Neural cell (in vitro differentiated cells): ENCODE measurements at regions not wholly inside any gene's neighbourhood (a gene's known extent, or its start where the extent isn't known, plus 50 kb on each side); places are given as distances from the start of the nearest gene placed in this dataset.
"Not testable (repeated sequence)": the region's sequence is repeated elsewhere in the genome, so short reads cannot be mapped to it uniquely, and the experiment has no call there.

Source experiments
- H2AFZ ChIP-seq: fragments of 200-600, 300-800 bp; sonication (generic), shearing (Covaris generic); 2 replicates; pipeline ENCODE4 v1.6.0; 2014; ENCODE audit warnings: low read depth, mild to moderate bottlenecking, antibody characterized with exemption, low read length, moderate library complexity
- H3F3A ChIP-seq: fragments of 200-600 bp; shearing (Covaris generic); 2 replicates; pipeline ENCODE4 v1.6.1; 2016; ENCODE audit warnings: mild to moderate bottlenecking, moderate library complexity, mixed read lengths, antibody characterized with exemption, low read length; ENCODE audit not compliant: insufficient read depth, poor library complexity, severe bottlenecking
- H3K27ac ChIP-seq: fragments of 200-600, 300-800 bp; sonication (generic), shearing (Covaris generic); 2 replicates; pipeline ENCODE4 v1.5.1; 2014; ENCODE audit warnings: mild to moderate bottlenecking, low read length, moderate library complexity
- H3K27me3 ChIP-seq: fragments of 300-800, 200-600 bp; sonication (generic), shearing (Covaris generic); 2 replicates; pipeline ENCODE4 v1.6.0; 2014; ENCODE audit warnings: mild to moderate bottlenecking, low read depth, low read length, moderate library complexity; ENCODE audit not compliant: insufficient read depth
- H3K36me3 ChIP-seq: fragments of 300-800, 200-600 bp; sonication (generic), shearing (Covaris generic); 2 replicates; pipeline ENCODE4 v1.5.1; 2014; ENCODE audit warnings: mild to moderate bottlenecking, antibody characterized with exemption, low read length, moderate library complexity; ENCODE audit not compliant: insufficient read depth
- H3K4me2 ChIP-seq: fragments of 300-800, 200-600 bp; sonication (generic), shearing (Covaris generic); 2 replicates; pipeline ENCODE4 v1.6.0; 2014; ENCODE audit warnings: mild to moderate bottlenecking, low read length
- H3K4me3 ChIP-seq: fragments of 300-800, 200-600 bp; sonication (generic), shearing (Covaris generic); 2 replicates; pipeline ENCODE4 v1.5.1; 2014; ENCODE audit warnings: mild to moderate bottlenecking, low read length, moderate library complexity
- H3K79me2 ChIP-seq: fragments of 200-600 bp; shearing (Covaris generic); replicated peaks from 2 replicates; pipeline ENCODE4 v1.6.0; 2014; ENCODE audit warnings: mild to moderate bottlenecking, low read length, moderate library complexity; ENCODE audit not compliant: insufficient read depth
- H3K9ac ChIP-seq: fragments of 300-800, 200-600 bp; sonication (generic), shearing (Covaris generic); 2 replicates; pipeline ENCODE4 v1.6.1; 2016; ENCODE audit warnings: mild to moderate bottlenecking, low read length, mixed read lengths
- H3K9me2 ChIP-seq: fragments of 200-600 bp; shearing (Covaris generic); 2 replicates; pipeline ENCODE4 v1.6.1; 2016; ENCODE audit warnings: mild to moderate bottlenecking, low read length, mixed read lengths; ENCODE audit not compliant: insufficient read depth
- H3K9me3 ChIP-seq: fragments of 200-600, 300-800 bp; sonication (generic), shearing (Covaris generic); 2 replicates; pipeline ENCODE4 v1.6.1; 2016; ENCODE audit warnings: mild to moderate bottlenecking, mixed run types, low read length, moderate library complexity, mixed read lengths
- H4K20me1 ChIP-seq: fragments of 200-600 bp; shearing (Covaris generic); 2 replicates; pipeline ENCODE4 v1.6.1; 2016; ENCODE audit warnings: mild to moderate bottlenecking, mixed run types; ENCODE audit not compliant: insufficient read depth
- EP300 ChIP-seq: fragments of 450-650 bp; conservative IDR thresholded peaks from 2 replicates; pipeline ENCODE4 v1.6.1; 2014; ENCODE audit warnings: antibody characterized with exemption, mild to moderate bottlenecking, moderate library complexity; ENCODE audit not compliant: poor library complexity, severe bottlenecking
- EZH2 ChIP-seq: fragments of 200-600, 300-800 bp; shearing (Covaris generic), sonication (generic); IDR thresholded peaks from 2 replicates; pipeline ENCODE4 v1.6.1; 2014; ENCODE audit warnings: antibody characterized with exemption, low read length, borderline replicate concordance, mild to moderate bottlenecking; ENCODE audit not compliant: insufficient read depth, poor library complexity, severe bottlenecking
- MXI1 ChIP-seq: fragments of 450-650 bp; conservative IDR thresholded peaks from 2 replicates; pipeline ENCODE4 v1.6.1; 2014; ENCODE audit warnings: antibody characterized with exemption, mild to moderate bottlenecking; ENCODE audit not compliant: poor library complexity, severe bottlenecking
- POLR2AphosphoS5 ChIP-seq: IDR thresholded peaks from 2 replicates; pipeline ENCODE4 v1.6.1; 2012
- RAD21 ChIP-seq: fragments of 450-650 bp; conservative IDR thresholded peaks from 2 replicates; pipeline ENCODE4 v1.6.1; 2014; ENCODE audit warnings: antibody characterized with exemption, mild to moderate bottlenecking, moderate library complexity
- SMC3 ChIP-seq: fragments of 450-650 bp; conservative IDR thresholded peaks from 2 replicates; pipeline ENCODE4 v1.6.1; 2014; ENCODE audit warnings: antibody characterized with exemption, mild to moderate bottlenecking, moderate library complexity; ENCODE audit not compliant: poor library complexity
- TAF1 ChIP-seq: IDR thresholded peaks from 2 replicates; pipeline ENCODE4 v1.6.1; 2012; ENCODE audit warnings: low read depth
- TF ChIP-seq, protein P1 (sequence below): fragments of 450-650 bp; IDR thresholded peaks from 2 replicates; pipeline ENCODE4 v1.5.1; 2014; ENCODE audit warnings: antibody characterized with exemption, mild to moderate bottlenecking, moderate library complexity; ENCODE audit not compliant: poor library complexity, severe bottlenecking
- TF ChIP-seq, protein P2 (sequence below): IDR thresholded peaks from 2 replicates; pipeline ENCODE4 v1.6.1; 2012; ENCODE audit warnings: borderline replicate concordance

DNA sequence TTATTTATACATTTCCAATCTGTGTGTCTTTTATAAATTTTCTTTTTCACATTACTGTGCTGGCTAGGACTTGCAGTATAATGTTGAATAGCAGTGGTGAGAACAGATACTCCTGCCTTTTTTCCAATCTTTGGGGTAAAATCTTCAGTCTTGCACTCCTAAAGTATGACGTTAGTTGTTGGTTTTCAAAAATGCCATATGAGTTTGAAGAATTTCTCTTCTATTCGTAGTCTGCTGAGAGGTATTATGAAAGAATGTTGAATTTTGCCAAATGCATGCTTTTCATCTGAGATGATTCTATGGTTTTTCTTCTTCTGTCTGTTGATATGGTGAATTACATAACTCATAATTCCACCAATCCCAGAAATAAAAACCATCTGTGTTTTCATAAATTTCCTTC is 335.3 kb upstream of the CHST9 start:
- no peaks in the 10 kb centered on the region for H4K20me1 ChIP-seq
- H3F3A ChIP-seq: no peaks in the 10 kb centered on the region
- no peaks in the 10 kb centered on the region for H3K27me3 ChIP-seq
- no peaks in the 10 kb centered on the region for H3K79me2 ChIP-seq
- no peaks in the 10 kb centered on the region for H3K36me3 ChIP-seq
- H3K9me2 ChIP-seq: no peaks in the 10 kb centered on the region
- no peak overlapping the region for H2AFZ ChIP-seq
- no peak overlapping the region for H3K9ac ChIP-seq
- H3K4me3 ChIP-seq: no peak overlapping the region
- TF ChIP-seq EZH2 (no peak), MXI1 (no peak), SMC3 (no peak), POLR2AphosphoS5 (no peak)
- TF ChIP-seq, protein P1, sequence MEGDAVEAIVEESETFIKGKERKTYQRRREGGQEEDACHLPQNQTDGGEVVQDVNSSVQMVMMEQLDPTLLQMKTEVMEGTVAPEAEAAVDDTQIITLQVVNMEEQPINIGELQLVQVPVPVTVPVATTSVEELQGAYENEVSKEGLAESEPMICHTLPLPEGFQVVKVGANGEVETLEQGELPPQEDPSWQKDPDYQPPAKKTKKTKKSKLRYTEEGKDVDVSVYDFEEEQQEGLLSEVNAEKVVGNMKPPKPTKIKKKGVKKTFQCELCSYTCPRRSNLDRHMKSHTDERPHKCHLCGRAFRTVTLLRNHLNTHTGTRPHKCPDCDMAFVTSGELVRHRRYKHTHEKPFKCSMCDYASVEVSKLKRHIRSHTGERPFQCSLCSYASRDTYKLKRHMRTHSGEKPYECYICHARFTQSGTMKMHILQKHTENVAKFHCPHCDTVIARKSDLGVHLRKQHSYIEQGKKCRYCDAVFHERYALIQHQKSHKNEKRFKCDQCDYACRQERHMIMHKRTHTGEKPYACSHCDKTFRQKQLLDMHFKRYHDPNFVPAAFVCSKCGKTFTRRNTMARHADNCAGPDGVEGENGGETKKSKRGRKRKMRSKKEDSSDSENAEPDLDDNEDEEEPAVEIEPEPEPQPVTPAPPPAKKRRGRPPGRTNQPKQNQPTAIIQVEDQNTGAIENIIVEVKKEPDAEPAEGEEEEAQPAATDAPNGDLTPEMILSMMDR: no peak
- TF ChIP-seq, protein P2, sequence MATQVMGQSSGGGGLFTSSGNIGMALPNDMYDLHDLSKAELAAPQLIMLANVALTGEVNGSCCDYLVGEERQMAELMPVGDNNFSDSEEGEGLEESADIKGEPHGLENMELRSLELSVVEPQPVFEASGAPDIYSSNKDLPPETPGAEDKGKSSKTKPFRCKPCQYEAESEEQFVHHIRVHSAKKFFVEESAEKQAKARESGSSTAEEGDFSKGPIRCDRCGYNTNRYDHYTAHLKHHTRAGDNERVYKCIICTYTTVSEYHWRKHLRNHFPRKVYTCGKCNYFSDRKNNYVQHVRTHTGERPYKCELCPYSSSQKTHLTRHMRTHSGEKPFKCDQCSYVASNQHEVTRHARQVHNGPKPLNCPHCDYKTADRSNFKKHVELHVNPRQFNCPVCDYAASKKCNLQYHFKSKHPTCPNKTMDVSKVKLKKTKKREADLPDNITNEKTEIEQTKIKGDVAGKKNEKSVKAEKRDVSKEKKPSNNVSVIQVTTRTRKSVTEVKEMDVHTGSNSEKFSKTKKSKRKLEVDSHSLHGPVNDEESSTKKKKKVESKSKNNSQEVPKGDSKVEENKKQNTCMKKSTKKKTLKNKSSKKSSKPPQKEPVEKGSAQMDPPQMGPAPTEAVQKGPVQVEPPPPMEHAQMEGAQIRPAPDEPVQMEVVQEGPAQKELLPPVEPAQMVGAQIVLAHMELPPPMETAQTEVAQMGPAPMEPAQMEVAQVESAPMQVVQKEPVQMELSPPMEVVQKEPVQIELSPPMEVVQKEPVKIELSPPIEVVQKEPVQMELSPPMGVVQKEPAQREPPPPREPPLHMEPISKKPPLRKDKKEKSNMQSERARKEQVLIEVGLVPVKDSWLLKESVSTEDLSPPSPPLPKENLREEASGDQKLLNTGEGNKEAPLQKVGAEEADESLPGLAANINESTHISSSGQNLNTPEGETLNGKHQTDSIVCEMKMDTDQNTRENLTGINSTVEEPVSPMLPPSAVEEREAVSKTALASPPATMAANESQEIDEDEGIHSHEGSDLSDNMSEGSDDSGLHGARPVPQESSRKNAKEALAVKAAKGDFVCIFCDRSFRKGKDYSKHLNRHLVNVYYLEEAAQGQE: no peak
- no peak overlapping the region for H3K27ac ChIP-seq
- no peaks in the 10 kb centered on the region for H3K9me3 ChIP-seq
- no peak overlapping the region for H3K4me2 ChIP-seq

- H3K27ac ChIP-seq, H3K9me3 ChIP-seq, H3F3A ChIP-seq, H3K4me3 ChIP-seq, H3K79me2 ChIP-seq, H2AFZ ChIP-seq, H3K36me3 ChIP-seq, H3K9me2 ChIP-seq, H4K20me1 ChIP-seq, H3K9ac ChIP-seq, H3K4me2 ChIP-seq, H3K27me3 ChIP-seq: not testable (repeated sequence)
These were observed 325.0 kb upstream of the CHST9 start for GRCh38 chr18:27510036-27510633.

DNA sequence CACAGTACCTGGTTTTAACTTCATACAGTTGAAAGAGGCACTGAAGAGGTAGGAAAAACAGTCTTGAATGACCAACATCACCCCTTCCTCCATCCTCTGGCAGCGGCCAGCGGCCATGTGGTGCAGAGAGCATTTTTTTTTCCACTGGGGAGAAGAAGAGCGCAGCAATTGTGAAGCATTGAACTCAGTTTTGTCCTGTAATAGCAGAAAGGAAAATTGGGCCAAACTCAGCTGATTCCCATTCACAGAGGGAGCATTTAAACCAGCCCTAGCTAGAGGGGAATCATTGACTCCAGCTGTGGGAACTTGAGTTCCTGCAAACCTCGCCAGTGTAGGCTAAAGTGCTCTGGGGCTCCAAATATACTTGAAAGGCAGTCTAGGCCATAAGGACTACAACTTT is 316.6 kb upstream of the CHST9 start:
- no peak overlapping the region for H3K4me3 ChIP-seq
- H2AFZ ChIP-seq: no peak overlapping the region
- H3K36me3 ChIP-seq: no peaks in the 10 kb centered on the region
- no peak overlapping the region for H3K4me2 ChIP-seq
- TF ChIP-seq TAF1 (no peak), EP300 (no peak), RAD21 (no peak), SMC3 (no peak), POLR2AphosphoS5 (no peak), MXI1 (no peak), EZH2 (no peak)
- TF ChIP-seq, protein P1: no peak
- TF ChIP-seq, protein P2: no peak
- H3K27ac ChIP-seq: no peak overlapping the region
- H3K9me2 ChIP-seq: no peaks in the 10 kb centered on the region
- H3F3A ChIP-seq: no peaks in the 10 kb centered on the region
- no peak overlapping the region for H3K9ac ChIP-seq
- no peaks in the 10 kb centered on the region for H3K9me3 ChIP-seq
- no peaks in the 10 kb centered on the region for H3K79me2 ChIP-seq
- no peaks in the 10 kb centered on the region for H3K27me3 ChIP-seq
- H4K20me1 ChIP-seq: no peaks in the 10 kb centered on the region
